KBM-7 (cell line): ENCODE measurements at regions not wholly inside any gene's neighbourhood (a gene's known extent, or its start where the extent isn't known, plus 50 kb on each side); places are given as distances from the start of the nearest gene placed in this dataset.

Experiments used
- DNase-seq: peaks from one replicate; pipeline ENCODE4 v3.0.0-alpha.2; 2015
- in situ Hi-C: fragments of 300-500 bp; cut with MboI; formaldehyde crosslinking; loops from 2 replicates; pipeline ENCODE4 v1.14.3; 2020; ENCODE audit warnings: low sequenced_read_pairs, low pct_unique_long_range_greater_than_20kb, mixed read lengths

DNA sequence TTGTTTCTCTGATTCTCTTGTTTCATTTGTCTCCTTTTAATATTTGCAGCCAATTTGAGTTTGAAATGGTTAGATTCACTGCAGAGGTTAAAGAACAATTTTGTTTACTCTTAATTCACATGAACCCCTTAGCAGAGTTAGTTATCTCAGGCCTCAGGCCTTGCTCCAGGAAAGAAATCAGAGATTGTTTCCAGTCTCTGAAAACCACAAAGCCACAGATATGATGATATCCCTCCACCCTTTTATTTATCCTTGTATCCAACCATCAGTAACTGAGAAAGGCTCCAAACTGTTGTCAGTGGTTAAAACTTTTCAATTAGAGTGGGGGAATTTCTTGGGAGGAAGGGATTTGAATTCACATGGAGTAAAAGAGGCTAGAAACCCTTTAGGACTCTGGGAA is 406.0 kb upstream of the DMAC1 start:
- in situ Hi-C loops: no loop called here
- DNase-seq: no peak

DNA sequence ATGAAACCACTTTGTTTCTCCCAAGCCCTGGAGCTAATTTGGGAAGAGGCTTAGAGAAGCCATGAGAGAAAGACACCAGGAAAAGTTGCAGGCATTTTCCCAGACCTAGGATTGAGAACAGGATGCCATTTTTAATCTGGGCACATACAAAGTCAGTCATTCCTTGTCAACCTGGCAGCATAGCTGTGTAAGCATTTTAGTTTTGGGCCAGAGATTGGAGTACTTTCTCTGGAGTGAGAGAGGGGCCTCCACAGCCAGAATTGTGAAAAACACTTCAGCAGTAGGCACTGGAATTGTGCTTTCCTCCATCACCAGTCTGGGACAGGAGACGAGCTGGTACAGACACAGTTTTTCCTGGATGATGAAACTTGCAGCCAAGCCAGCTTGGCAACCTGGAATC is 390.3 kb upstream of the DMAC1 start:
- no peak for DNase-seq
- in situ Hi-C loops: no loop called here

DNA sequence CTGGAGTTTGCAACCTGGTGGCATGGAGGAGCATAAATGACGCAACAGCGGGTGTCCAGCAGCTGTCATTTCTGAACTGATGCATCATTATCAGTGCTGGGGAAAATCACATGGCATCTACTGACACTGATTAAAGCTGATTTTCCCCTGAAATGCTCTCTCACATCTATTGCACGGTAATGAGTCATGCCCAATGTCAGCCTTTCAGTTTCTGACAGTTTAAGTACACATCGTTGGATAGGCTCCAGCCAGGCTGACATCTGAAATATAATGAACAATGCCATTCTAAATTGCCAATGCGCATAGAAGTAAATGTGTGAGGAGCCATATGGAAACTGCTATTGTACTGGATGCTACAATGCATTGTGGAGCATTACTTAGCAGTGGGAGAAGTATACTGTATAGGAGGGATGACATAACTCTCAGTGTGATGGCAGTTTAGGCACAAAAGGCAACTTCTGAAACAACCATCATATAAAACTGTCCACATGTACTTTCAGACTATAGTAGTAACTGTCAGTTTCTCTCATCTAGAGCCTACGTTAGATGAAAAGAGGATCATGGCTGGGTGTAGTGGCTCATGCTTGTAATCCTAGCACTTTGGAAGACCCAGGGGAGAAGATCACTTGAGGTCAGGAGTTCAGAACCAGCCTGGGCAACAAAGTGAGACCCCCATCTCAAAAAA is 389.3 kb upstream of the DMAC1 start:
- in situ Hi-C loops: no loop called here
- DNase-seq: no peak

DNA sequence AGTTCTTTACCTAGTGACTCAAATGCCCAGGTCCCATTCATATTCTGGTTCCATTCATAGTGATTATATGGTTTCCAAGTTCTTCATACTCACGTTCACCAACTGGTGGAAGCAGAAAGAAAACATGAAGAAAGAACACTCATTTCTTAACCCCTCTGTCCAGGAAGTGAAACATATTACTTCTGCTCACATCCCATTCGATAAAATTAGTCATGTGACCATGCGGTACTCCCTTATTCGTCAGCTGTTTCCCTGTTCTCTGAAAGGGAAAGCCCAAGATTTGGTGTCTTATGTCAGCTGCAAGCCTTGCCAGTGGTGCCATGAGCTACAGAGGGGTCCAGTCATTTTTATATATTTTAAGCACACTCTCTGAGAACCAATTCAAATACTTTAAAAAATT is 387.0 kb upstream of the DMAC1 start:
- no peak for DNase-seq
- in situ Hi-C loops: no loop called here

DNA sequence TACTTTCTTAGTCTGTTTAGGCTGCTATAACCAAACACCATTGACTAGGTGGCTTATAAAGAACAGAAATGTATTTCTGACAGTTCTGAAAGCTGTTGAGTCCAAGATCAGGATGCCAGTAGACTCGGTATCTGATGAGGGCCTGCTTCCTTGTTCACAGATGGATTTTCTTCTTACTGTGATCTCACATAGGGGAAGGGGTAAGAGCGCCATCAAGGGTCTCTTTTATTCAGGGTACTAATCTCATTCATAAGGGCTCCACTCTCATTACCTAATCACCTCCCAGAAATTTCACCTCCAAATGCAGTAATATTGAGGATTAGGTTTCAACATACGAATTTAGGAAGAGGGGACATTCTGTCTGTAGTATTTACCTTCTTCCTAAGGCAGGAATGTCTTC is 384.0 kb upstream of the DMAC1 start:
- in situ Hi-C loops: no loop called here
- DNase-seq: no peak

DNA sequence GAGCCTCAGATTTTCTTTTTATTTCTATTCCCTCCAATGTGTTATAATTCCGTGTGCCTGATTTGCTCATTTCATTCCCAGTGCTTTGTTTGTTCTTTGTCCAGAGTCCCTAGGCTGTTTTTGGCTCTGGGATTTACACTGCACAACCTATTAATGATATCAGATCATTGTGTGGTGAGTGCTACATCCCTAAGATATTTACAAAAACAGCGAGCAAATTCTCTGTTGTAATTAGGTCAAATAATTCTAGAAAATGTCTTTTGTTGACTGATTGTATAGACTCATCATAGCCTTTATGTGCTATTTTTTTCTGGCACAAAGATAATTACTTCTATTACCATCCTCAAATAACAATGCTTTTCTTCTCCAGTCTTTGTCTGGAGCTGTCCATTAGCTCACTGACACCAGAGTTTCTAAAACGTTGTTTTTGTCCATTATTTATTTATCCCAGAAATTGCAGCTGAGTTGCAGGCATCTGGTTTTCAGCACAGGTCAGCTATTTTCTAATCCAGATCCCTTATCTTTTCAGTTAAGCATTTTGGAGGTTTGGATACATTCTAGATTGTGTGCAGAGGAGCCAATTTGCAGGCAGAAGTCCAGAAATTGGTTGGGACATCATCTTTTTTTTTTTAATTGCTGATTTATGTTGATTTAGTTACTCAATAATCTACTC is 379.9 kb upstream of the DMAC1 start:
- no peak for DNase-seq
- in situ Hi-C loops: no loop called here

DNA sequence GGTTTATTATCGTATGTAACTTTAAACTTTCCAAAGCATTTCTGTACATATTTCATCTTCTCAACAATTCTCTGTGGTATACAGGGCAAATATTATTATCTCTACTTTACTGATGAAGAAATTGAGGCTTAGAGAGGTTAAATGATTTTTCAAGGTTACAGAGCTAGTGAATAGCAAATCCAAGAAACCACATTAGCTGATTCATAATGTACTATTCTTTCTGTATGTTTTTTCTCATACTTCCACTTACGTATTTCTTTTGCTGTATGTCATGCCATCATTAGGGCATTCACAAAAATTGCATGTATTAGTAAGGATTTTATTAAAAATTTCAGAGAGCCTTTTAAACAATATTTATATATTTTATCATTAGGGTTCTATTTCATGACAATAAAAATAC is 372.4 kb upstream of the DMAC1 start:
- in situ Hi-C loops: no loop called here
- no peak for DNase-seq

DNA sequence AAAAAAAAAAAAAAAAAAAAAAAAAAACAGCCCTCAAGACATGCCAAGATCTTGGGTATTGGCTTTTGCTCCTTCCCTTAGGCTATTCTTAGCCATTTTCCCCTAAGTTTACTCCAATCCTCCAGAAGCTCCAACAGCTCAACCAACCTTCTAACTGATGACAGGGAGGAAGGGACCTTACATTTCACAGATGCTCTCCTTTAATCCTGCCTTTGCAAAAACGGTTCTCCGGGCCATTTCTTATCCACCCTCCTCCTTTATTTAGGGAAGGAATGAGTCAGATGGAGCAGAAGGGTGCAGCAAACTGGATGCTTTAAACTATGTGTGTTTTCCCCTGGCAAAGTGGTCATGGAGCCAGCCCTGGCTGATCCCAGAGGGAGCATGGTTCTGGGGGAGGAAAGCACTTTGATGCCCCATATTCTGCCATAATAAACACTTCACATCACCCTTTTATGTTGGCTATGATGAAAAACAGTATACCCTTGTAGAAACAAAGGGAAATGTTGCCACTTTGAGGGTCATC is 369.4 kb upstream of the DMAC1 start:
- in situ Hi-C loops: no loop called here
- no peak for DNase-seq

DNA sequence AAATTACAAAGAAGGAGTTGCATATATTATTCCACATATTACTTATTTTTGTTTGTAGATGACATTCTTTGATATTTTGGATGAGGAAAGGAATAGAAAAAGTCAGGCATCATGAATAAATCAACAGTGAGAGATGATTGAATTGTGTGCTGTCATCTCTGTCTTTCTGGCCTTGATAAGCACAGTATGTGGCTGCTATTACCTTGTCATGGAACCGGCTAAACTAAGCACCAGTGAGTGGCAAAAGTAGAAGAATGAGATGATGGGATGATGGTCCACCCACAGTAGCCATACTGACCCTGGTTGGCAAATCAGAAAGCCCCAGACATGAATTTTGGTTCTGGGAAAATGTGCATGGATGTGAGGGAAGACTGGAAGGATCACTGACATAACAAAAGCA is 361.2 kb upstream of the DMAC1 start:
- in situ Hi-C loops: no loop called here

DNA sequence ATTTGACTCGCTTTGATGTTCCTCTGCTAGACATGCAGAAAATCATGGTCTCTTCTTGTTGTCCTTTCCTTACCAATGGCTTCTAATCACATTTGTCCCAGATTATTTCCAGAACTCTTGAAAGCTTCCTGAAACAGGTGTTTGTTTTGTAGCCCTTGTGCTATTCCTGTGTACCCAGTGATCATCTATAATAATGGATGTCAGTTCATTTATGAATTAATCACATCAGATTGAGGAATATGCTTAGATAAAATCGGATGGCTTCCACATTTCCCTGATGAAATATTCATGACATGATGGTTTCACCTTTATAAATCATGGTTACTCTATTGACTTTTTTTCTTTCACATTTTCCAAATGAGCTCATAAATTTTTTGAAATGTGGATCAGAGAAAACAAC is 359.0 kb upstream of the DMAC1 start:
- no peak for DNase-seq
- in situ Hi-C loops: no loop called here

More for the DNA sequence above, 361.2 kb upstream of the DMAC1 start:
- DNase-seq: no peak

DNA sequence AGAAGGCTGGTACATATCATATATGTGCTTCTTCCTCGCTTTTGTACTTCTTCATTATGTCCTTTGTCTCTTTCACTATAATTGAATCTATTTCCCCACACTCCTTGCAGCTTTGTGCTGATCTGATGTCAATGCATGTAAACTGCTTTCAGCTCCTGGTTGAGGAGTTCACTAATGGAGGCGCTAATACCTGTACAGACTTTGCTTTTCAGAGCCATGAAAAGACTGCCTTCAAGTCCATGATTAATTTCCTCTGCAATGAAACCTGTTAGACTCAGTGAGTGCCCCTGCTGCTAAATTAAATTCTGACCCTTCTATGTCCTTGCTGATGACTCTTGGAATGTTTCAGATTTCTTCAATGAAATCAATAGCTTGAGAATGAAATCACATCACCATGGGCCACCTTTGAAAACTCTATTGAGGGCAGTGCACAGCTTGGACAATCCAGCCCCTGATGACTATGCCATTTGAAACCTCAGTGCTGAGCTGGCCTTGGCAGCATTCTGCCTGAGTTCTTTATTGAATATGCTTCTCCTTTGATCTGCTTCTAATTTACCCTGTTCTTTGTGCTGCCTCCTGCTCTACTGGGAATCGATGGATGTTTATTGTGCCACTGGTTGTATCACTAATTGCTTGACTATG is 358.2 kb upstream of the DMAC1 start:
- DNase-seq: no peak
- in situ Hi-C loops: no loop called here

DNA sequence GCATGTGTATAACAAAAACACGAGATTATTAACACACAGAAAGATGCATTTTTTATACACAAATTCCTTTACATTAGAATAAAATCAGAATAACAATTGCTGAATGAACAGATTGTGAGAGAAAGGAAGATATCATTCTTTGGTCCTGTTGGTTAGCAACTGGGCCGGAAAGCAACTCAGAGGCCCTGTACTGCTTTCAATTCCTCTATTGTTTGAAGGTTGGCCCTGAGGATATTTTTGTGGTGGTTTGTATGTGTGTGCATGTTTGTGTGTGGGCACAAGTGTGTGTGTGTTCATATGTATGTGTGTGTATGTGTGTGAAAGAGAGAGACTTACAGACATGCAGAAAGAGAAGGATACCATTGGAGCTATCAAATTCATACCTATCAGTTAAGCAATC is 356.8 kb upstream of the DMAC1 start:
- in situ Hi-C loops: no loop called here

DNA sequence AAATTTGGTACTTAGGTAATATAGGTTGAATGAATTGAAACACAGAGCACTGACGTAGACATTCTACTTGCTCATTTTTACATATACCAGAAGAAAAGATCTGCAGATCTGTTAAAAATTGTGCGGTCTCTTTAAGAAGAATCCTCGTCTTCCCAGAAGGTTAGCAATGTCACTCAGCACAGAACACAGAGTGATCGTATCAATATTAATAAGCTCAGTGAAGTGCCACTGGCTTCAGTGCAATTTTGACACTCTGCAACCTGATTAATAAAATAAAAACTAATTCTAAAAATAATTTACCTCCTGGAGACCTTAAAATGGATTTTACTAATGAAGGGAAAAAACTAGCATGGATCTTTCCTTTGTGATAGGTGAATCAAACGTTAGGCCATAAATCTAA is 356.1 kb upstream of the DMAC1 start:
- DNase-seq: no peak
- in situ Hi-C loops: no loop called here

More for the DNA sequence above, 356.8 kb upstream of the DMAC1 start:
- DNase-seq: no peak

DNA sequence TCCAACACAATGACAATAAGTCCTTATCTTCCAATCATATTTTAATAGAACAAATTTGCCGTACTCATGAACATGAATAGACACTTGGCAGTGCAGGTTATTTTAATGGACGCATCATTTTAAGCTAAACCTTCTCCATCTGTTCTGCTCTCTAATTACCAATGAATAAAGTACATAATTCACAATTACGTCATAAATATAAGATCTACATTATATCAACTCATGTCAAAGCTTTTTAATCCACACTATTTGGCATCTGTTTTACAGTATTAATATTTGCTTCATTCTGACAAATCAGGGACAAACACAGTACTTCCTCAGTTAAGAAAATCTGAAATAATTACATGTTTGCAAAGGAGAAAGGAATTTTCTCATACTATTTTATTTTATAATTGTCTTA is 344.1 kb upstream of the DMAC1 start:
- in situ Hi-C loops: no loop called here
- no peak for DNase-seq

DNA sequence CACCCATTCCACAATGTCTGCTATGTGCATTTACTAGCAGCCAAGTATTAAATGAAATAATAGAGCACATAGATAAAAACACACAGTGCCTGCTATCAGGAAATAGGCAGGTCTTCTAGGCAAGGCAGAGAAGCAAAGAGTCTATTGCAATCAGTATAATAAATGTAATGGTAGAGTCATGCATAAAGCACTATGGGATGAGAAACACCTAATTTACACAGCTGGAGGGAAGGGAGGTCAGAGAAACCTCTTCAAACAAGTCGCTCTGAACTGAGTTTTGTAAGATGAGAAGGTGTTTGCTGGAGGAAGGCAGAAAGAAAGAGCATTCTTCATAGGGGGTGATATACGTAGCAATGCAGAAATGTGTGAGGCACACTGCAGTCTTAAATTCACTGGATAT is 341.0 kb upstream of the DMAC1 start:
- in situ Hi-C loops: no loop called here
- DNase-seq: no peak

DNA sequence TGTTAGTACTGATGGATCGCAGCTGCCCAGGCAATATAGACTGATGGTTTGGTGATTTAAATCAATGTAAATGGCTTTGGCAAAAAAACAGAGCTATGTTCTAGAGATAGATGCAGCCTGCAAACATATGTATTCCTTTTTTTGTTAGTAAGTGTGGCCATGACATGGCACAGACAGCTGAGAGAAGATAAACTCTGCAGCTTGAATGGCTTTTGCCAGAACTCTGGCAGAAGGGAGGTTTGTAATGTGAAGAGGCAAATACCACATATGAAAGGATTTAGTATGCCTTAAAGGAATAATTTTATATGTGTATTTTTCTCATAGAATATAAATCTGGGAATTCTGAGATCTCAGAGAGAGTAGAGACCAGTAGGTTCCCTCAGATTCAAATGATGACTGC is 340.2 kb upstream of the DMAC1 start:
- no peak for DNase-seq
- in situ Hi-C loops: no loop called here

DNA sequence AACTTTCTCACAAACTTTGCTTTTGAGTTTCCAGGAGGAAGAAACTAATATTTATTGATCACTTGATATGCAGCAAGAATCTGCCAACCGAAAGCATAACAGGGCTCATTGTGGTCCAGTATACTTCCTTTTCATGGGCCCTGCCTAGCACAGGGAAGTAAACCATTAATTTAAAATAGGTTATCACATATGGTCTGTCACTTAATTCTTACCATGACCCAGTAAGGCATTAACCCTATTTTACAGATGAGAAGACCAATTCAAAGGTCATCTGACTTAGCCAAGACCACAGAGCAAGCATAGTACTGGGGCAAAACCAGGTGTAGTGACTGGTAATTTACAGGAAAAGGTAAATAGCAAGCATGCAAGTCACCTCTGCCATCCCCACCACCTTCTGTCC is 336.9 kb upstream of the DMAC1 start:
- DNase-seq: no peak
- in situ Hi-C loops: no loop called here

DNA sequence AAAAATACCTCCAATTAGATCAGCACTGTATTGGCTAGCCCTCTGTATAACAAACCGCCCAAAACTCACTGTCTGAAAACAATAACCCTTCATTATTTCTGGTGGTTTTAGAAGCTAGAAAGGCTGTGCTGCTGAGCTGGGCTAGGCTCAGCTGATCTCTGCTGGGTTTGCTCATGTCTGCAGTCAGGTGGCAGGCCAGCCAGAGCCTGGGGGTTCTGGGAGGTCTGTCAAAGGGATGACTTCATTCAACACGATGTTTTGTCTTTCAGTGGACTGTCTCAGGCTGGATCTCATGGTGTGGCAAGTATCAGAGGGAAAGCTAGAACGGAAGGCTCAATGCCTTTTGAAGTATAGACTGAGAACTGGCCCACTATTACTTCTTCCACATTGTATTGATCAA is 335.1 kb upstream of the DMAC1 start:
- DNase-seq: no peak
- in situ Hi-C loops: no loop called here

DNA sequence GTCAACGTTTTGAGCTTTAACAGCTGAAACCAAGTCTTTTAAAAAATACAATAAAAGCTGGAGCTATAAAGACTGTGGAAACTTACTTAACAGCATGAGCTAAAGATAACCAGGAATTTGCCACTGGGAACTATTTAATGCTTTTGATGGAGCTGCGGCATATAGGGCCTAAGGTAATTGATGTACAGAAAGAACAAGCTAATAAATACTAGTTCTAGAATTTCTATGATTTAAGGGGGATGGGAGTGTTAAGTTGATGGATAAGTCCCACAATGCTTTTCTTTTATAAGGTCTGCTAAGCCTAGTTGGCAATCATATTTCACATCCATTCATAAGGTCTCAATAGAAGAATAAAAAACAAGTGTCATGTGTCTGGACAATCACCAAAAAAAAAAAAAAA is 334.0 kb upstream of the DMAC1 start:
- no peak for DNase-seq
- in situ Hi-C loops: no loop called here

DNA sequence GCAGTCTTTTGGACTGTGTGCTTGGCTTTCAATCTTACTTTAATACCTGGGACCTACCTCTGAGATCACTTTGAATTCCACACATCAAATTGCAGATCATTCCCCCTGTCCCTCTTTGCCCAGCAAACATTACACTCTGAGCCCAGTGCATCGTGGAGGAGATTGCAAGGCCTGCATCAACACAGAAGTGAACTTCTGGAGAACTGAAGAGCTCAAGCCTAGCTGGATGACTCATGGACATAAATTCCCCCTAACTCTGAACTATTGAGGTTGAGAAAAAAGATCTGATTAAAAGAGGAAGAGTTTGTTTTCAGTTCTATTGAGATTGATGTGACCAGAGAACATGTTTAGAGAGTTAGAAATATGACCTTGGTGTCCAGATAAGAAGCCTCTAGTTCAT is 316.0 kb upstream of the DMAC1 start:
- no peak for DNase-seq
- in situ Hi-C loops: no loop called here

DNA sequence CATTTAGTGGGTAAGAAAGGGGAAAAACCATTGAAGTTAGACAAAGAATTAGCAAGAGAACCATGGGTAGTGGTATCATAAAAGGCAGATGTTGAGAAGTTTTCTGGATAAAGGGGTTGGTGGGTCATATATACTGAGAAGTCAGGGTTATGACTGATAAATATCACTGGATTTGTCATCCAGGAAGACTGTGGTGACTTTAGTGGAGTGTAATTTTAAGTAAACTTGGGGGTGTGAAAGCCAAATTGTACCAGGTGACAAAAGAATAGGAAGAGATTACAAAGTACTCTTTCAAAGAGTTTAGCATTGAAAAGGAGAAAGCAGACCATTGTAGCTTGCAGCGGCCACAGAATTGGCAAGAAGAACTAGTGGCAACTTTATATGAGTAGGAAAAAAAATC is 315.2 kb upstream of the DMAC1 start:
- in situ Hi-C loops: no loop called here
- no peak for DNase-seq
